ENCODE measurements at regions not wholly inside any gene's neighbourhood (a gene's known extent, or its start where the extent isn't known, plus 50 kb on each side); places are given as distances from the start of the nearest gene placed in this dataset.

DNA sequence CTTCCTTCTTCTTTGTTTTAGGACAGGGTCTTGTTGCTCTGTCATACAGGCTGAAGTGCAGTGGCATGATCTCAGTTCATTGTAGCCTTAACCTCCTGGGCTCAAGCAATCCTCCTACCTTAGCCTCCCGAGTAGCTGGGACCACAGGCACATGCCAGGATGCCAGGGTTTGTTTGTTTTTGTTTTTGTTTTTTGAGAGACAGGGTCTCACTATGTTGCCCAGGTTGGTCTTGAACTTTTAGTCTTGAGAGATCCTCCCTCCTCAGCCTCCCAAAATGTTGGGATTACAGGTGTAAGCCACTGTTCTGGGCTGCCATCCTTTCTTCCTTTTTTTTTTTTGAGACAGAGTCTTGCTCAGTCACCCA lies 56.5 kb upstream of the SLC45A1 start:
- no peaks in the 10 kb centered on the region for H3K36me3 ChIP-seq (replicated peaks in 1 of 2; ENCODE audit: control insufficient read depth in 1 of 2, insufficient read depth in 2 of 2, low read length in 2 of 2)
- H3K4me1 ChIP-seq (ENCODE audit: insufficient read depth, low read length), result peaks cover 66% of the 10 kb centered on the region
- no peaks in the 10 kb centered on the region for H3K79me2 ChIP-seq (ENCODE audit: insufficient read depth, low read length)
- TF ChIP-seq, protein P1, sequence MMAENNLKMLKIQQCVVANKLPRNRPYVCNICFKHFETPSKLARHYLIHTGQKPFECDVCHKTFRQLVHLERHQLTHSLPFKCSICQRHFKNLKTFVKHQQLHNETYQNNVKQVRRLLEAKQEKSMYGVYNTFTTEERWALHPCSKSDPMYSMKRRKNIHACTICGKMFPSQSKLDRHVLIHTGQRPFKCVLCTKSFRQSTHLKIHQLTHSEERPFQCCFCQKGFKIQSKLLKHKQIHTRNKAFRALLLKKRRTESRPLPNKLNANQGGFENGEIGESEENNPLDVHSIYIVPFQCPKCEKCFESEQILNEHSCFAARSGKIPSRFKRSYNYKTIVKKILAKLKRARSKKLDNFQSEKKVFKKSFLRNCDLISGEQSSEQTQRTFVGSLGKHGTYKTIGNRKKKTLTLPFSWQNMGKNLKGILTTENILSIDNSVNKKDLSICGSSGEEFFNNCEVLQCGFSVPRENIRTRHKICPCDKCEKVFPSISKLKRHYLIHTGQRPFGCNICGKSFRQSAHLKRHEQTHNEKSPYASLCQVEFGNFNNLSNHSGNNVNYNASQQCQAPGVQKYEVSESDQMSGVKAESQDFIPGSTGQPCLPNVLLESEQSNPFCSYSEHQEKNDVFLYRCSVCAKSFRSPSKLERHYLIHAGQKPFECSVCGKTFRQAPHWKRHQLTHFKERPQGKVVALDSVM (CRISPR knock-in tag; IDR thresholded peaks at IDR 0.05), result peak; percentile 63; the same call in 1 of the 2 replicates
- no peak for TF ChIP-seq ZNF644 (CRISPR knock-in tag; IDR thresholded peaks at IDR 0.05; ENCODE audit: low read depth)
- TF ChIP-seq ZNF121 (CRISPR knock-in tag; IDR thresholded peaks at IDR 0.05), result 0 out of 2 replicates have a peak, but pooled peaks have one; percentile 58
- no peak overlapping the region for H2AFZ ChIP-seq (ENCODE audit: low read length)
- H4K20me1 ChIP-seq (ENCODE audit: insufficient read depth, low read length), result no peaks in the 10 kb centered on the region
- H3K27me3 ChIP-seq (ENCODE audit: control insufficient read depth in 1 of 2, insufficient read depth in 2 of 2, low read length in 2 of 2), result no peaks in the 10 kb centered on the region
- CTCF ChIA-PET (ENCODE audit: low intra/inter-chr PET ratio, low total read pairs), result no interaction called here
- FAIRE-seq (no peak), ATAC-seq (no peak), DNase-seq (ENCODE audit: low spot score) (no peak)
- no peaks in the 10 kb centered on the region for H3K9me3 ChIP-seq (ENCODE audit: low read length)
- in situ Hi-C loops (cut with HindIII; ENCODE audit: extremely low pct_ligation_motif_present, low pct_unique_long_range_greater_than_20kb) (no loop called here), intact Hi-C loops (cut with micrococcal nuclease; ENCODE audit: unreplicated experiment) (no loop called here)
- H3K9ac ChIP-seq (ENCODE audit: insufficient read depth, low read depth, low read length), result no peak overlapping the region
- WGBS (ENCODE audit: low lambda C conversion rate), result 93% methylated on average over 1 of the region's 1 CpG
- H3K27ac ChIP-seq (ENCODE audit: extremely low read length, insufficient read depth, low read length), result peak overlapping the region; percentile 9
- POLR2A ChIA-PET, result interaction anchor here (0.7 kb wide), 1 partner anchor 21 kb away, joined by 3 read pairs; no protein-coding TSS in a partner anchor
- H3K4me3 ChIP-seq (replicated peaks in 1 of 3; ENCODE audit: insufficient read depth in 1 of 3, low read depth in 2 of 3, low read length in 3 of 3), result no peak overlapping the region
- no peak overlapping the region for H3K4me2 ChIP-seq (ENCODE audit: low read depth, low read length)
- no TSS peak for BruUV-seq (replicated peaks)

DNA sequence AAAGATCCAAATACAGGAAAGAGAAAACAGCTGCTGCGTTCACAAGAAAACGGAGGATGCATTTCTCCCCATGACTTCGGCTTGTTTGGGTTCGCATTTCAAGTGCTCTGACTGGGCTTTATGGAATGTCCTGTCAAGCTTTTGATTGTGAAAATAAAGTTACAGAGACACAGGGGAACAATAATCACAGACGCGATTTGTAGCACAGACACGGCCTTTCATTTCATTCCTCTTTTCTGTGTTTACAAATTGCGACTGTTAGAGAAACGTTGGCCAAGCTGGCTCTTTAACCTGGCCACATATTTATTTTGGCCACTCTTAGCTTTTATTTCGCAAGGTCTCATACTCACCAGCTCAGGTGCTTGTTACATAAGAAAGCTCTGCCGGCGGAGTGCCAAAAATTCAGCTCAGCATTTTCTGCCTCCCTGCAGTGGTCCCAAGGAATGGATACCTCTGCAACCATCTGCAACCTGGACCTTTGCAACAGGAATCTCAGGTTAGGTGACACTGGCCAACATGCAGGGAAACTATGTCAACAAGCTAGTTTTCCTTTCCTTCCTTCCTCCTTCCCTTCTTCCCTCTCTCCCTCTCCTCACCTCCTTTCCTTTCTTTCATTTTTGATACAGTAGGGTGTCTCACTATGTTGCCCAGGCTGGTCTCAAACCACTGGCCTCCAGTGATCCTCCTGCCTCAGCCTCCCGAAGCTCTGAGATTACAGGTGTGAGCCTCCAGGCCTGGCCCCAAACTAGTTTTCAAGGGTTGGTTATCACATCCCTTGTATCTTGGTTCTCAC lies 58.2 kb upstream of the SLC45A1 start:
- H3K27ac ChIP-seq (ENCODE audit: extremely low read length, insufficient read depth, low read length), result peak overlapping the region; percentile 91
- ChIA-PET POLR2A (interaction anchor here (1.1 to 3.2 kb wide), 15 partner anchors 11 to 241 kb away, joined by 4 to 23 read pairs (median 8); partner anchors contain the start of gene ERRFI1), CTCF (ENCODE audit: low intra/inter-chr PET ratio, low total read pairs) (no interaction called here)
- H3K4me1 ChIP-seq (ENCODE audit: insufficient read depth, low read length), result peaks cover 74% of the 10 kb centered on the region
- intact Hi-C loops (cut with micrococcal nuclease; ENCODE audit: unreplicated experiment), result loop anchor here (1.0 to 5.0 kb wide), 6 partner anchors 20 to 232 kb away; no protein-coding TSS in a partner anchor
- TSS peak; percentile 70 for BruUV-seq (replicated peaks)
- peak overlapping the region; percentile 91 for H3K4me2 ChIP-seq (ENCODE audit: low read depth, low read length)
- DNase-seq (ENCODE audit: low spot score) (peak; percentile 89), FAIRE-seq (no peak), ATAC-seq (peak; percentile 69)
- no peaks in the 10 kb centered on the region for H3K36me3 ChIP-seq (replicated peaks in 1 of 2; ENCODE audit: control insufficient read depth in 1 of 2, insufficient read depth in 2 of 2, low read length in 2 of 2)
- H3K9me3 ChIP-seq (ENCODE audit: low read length), result no peaks in the 10 kb centered on the region
- WGBS (ENCODE audit: low lambda C conversion rate), result 4% methylated on average over 13 of the region's 13 CpGs
- H3K27me3 ChIP-seq (ENCODE audit: control insufficient read depth in 1 of 2, insufficient read depth in 2 of 2, low read length in 2 of 2), result no peaks in the 10 kb centered on the region
- no peaks in the 10 kb centered on the region for H3K79me2 ChIP-seq (ENCODE audit: insufficient read depth, low read length)
- H4K20me1 ChIP-seq (ENCODE audit: insufficient read depth, low read length), result no peaks in the 10 kb centered on the region
- H2AFZ ChIP-seq (ENCODE audit: low read length), result no peak overlapping the region
- peak overlapping the region; percentile 31 to 53 (median 32) for H3K4me3 ChIP-seq (replicated peaks in 1 of 3; ENCODE audit: insufficient read depth in 1 of 3, low read depth in 2 of 3, low read length in 3 of 3)
- in situ Hi-C loops (cut with HindIII; ENCODE audit: extremely low pct_ligation_motif_present, low pct_unique_long_range_greater_than_20kb), result no loop called here
- H3K9ac ChIP-seq (ENCODE audit: insufficient read depth, low read depth, low read length), result peak overlapping the region; percentile 61
- TF ChIP-seq RBFOX2 (IDR thresholded peaks at IDR 0.05; ENCODE audit: low read depth, low read length) (peak; percentile 47; the same call in 1 of the 2 replicates), AKAP8 (CRISPR knock-in tag; IDR thresholded peaks at IDR 0.05) (no peak), PHF8 (CRISPR knock-in tag; IDR thresholded peaks at IDR 0.05) (peak; percentile 21; the same call in 1 of the 2 replicates), ZNF280D (CRISPR knock-in tag; IDR thresholded peaks at IDR 0.05) (peak; percentile 18; the same call in 1 of the 2 replicates), XRCC5 (optimal IDR thresholded peaks at IDR 0.05; ENCODE audit: low read length) (peak; percentile 38), CEBPG (CRISPR knock-in tag; IDR thresholded peaks at IDR 0.05) (peak; percentile 88), ZNF724P (CRISPR knock-in tag; IDR thresholded peaks at IDR 0.05; ENCODE audit: borderline replicate concordance) (no peak)
- TF ChIP-seq, protein P2, sequence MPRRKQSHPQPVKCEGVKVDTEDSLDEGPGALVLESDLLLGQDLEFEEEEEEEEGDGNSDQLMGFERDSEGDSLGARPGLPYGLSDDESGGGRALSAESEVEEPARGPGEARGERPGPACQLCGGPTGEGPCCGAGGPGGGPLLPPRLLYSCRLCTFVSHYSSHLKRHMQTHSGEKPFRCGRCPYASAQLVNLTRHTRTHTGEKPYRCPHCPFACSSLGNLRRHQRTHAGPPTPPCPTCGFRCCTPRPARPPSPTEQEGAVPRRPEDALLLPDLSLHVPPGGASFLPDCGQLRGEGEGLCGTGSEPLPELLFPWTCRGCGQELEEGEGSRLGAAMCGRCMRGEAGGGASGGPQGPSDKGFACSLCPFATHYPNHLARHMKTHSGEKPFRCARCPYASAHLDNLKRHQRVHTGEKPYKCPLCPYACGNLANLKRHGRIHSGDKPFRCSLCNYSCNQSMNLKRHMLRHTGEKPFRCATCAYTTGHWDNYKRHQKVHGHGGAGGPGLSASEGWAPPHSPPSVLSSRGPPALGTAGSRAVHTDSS (CRISPR knock-in tag; conservative IDR thresholded peaks at IDR 0.05), result no peak
